Colonic mucosa (tissue), 4 donors: ENCODE measurements at regions not wholly inside any gene's neighbourhood (a gene's known extent, or its start where the extent isn't known, plus 50 kb on each side); places are given as distances from the start of the nearest gene placed in this dataset.

ENCODE experiments used
- DNase-seq: peaks from one replicate; pipeline ENCODE4 v3.0.0-alpha.2; 2020
- H3K27ac ChIP-seq: fragments of 200-600 bp; one replicate; pipeline ENCODE4 v1.8.0; 2021
- H3K27me3 ChIP-seq: fragments of 200-600 bp; one replicate; pipeline ENCODE4 v1.8.0; 2021
- H3K36me3 ChIP-seq: fragments of 200-600 bp; one replicate; pipeline ENCODE4 v1.8.0; 2021
- H3K4me1 ChIP-seq: fragments of 200-600 bp; one replicate; pipeline ENCODE4 v1.8.0; 2021; ENCODE audit warnings: mild to moderate bottlenecking
- H3K4me3 ChIP-seq: fragments of 200-600 bp; one replicate; pipeline ENCODE4 v1.8.0; 2021
- H3K9ac ChIP-seq, 2 donors: one replicate each; pipeline ENCODE4 v1.7.0; 2013; ENCODE audit warnings: control low read depth in 2 of 2, low read depth in 2 of 2, low read length in 2 of 2
- H3K9me3 ChIP-seq: fragments of 200-600 bp; one replicate; pipeline ENCODE4 v1.8.0; 2021
- CTCF ChIP-seq: fragments of 200-600 bp; IDR thresholded peaks from one replicate; pipeline ENCODE4 v1.8.0; 2022; ENCODE audit warnings: antibody characterized with exemption, mild to moderate bottlenecking
- intact Hi-C: fragments of 100-400 bp; cut with DNase I; formaldehyde crosslinking; loops from one replicate; pipeline ENCODE4 v1.14.1; 2022
- donor health status: healthy.
- donor health status: DM: no; HTN: no; CAD: no.
- donor health status: DM: no; HTN: no; CAD: no.

- Histone ChIP-seq H3K36me3 (no peaks in the 10 kb centered on the region), H3K27me3 (no peaks in the 10 kb centered on the region), H3K9me3 (no peaks in the 10 kb centered on the region), H3K9ac (no peak overlapping the region), H3K4me3 (no peak overlapping the region), H3K4me1 (no peaks in the 10 kb centered on the region), H3K27ac (no peak overlapping the region)
- no peak for DNase-seq
- no peak for TF ChIP-seq CTCF
- intact Hi-C loops = no loop called here
Measured at GRCh38 chr2:217693363-217693762, 309.4 kb downstream of the TNS1 start.

- Histone ChIP-seq H3K27ac (no peak overlapping the region), H3K36me3 (no peaks in the 10 kb centered on the region), H3K27me3 (no peaks in the 10 kb centered on the region), H3K9ac (no peak overlapping the region), H3K9me3 (no peaks in the 10 kb centered on the region), H3K4me3 (no peak overlapping the region), H3K4me1 (no peaks in the 10 kb centered on the region)
- intact Hi-C loops = no loop called here
- no peak for DNase-seq
- TF ChIP-seq CTCF = no peak
Measured at GRCh38 chr2:217691920-217692666, 310.7 kb downstream of the TNS1 start.

- TF ChIP-seq CTCF = no peak
- intact Hi-C loops = no loop called here
- no peaks in the 10 kb centered on the region for H3K9me3 ChIP-seq
- no peak overlapping the region for H3K4me3 ChIP-seq
- no peaks in the 10 kb centered on the region for H3K27me3 ChIP-seq
- no peaks in the 10 kb centered on the region for H3K36me3 ChIP-seq
- DNase-seq = no peak
- H3K27ac ChIP-seq = no peak overlapping the region
- no peak overlapping the region for H3K9ac ChIP-seq
- H3K4me1 ChIP-seq = no peaks in the 10 kb centered on the region
Measured at GRCh38 chr2:217691516-217691915, 311.3 kb downstream of the TNS1 start.

- no peak for DNase-seq
- intact Hi-C loops = no loop called here
- Histone ChIP-seq H3K4me3 (no peak overlapping the region), H3K27me3 (no peaks in the 10 kb centered on the region), H3K27ac (no peak overlapping the region), H3K36me3 (no peaks in the 10 kb centered on the region), H3K9me3 (no peaks in the 10 kb centered on the region), H3K9ac (no peak overlapping the region), H3K4me1 (no peaks in the 10 kb centered on the region)
- TF ChIP-seq CTCF = no peak
Measured at GRCh38 chr2:217689053-217689452, 313.7 kb downstream of the TNS1 start.

- Histone ChIP-seq H3K9ac (no peak overlapping the region), H3K9me3 (no peaks in the 10 kb centered on the region), H3K27me3 (no peaks in the 10 kb centered on the region), H3K36me3 (no peaks in the 10 kb centered on the region), H3K4me3 (no peak overlapping the region), H3K4me1 (no peaks in the 10 kb centered on the region), H3K27ac (no peak overlapping the region)
- TF ChIP-seq CTCF = no peak
- no peak for DNase-seq
- intact Hi-C loops = no loop called here
Measured at GRCh38 chr2:217688494-217688893, 314.3 kb downstream of the TNS1 start.
